ENCODE measurements at regions not wholly inside any gene's neighbourhood (a gene's known extent, or its start where the extent isn't known, plus 50 kb on each side); places are given as distances from the start of the nearest gene placed in this dataset.
"Not testable (repeated sequence)": the region's sequence is repeated elsewhere in the genome, so short reads cannot be mapped to it uniquely, and the experiment has no call there.

DNA sequence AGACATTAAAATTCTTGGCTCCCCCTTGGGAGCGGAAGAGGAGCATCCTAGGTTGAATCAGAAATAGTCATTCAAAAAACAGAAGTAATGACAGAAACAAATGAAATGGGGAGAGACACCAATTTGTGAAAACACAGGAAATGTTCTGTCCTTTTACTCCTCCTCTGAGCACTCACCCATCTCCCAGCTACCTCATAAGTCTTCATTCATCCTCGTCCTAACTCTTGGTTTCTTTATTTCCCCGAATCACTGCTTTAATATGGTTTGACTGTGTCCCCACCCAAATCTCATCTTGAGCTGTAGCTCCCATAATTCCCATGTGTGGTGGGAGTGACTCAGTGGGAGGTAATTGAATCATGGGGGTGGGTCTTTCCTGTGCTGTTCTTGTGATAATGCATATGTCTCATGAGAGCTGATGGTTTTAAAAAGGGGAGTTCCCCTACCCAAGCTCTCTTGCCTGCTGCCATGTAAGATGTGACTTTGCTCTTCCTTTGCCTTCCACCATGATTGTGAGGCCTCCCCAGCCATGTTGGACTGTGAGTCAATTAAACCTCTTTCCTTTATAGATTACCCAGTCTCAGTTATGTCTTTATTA, 579.7 kb upstream of the CBLB start:
- TF ChIP-seq POLR2AphosphoS5 (IDR thresholded peaks at IDR 0.05; ENCODE audit: low read depth, low read length); PAX5 (IDR thresholded peaks at IDR 0.05; ENCODE audit: insufficient read depth, low read length, severe bottlenecking): not testable (repeated sequence)

All from GM12891 (cell line).